ENCODE measurements at regions not wholly inside any gene's neighbourhood (a gene's known extent, or its start where the extent isn't known, plus 50 kb on each side); places are given as distances from the start of the nearest gene placed in this dataset.

DNA sequence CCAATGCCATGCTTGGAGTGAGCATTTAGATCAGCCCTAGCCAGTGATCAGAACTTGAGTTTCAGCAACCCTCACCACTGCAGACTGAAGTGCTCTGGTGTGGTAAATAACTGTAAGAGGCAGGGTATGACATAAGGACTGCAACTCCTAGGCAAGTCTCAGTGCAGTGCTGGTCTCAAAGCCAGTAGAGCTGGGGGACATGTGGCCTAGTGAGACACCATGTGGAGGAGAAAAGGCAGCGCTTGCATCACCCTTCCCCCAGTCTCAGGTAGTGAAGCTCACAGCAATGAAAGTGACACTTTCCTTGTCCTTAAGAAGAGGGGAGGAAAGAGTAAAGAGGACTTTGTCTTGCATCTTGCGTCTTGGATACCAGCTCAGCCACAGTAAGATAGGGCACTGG is 386.8 kb upstream of the POT1 start:
- no peak for TF ChIP-seq ZNF8 (CRISPR knock-in tag; IDR thresholded peaks at IDR 0.05)
- TF ChIP-seq OSR1 (CRISPR knock-in tag; IDR thresholded peaks at IDR 0.05): no peak
